ENCODE measurements at regions not wholly inside any gene's neighbourhood (a gene's known extent, or its start where the extent isn't known, plus 50 kb on each side); places are given as distances from the start of the nearest gene placed in this dataset.

- H3K9me3 Mint-ChIP-seq: no peaks in the 10 kb centered on the region
- H3K27me3 ChIP-seq (ENCODE audit: insufficient read depth): no peaks in the 10 kb centered on the region
- no peaks in the 10 kb centered on the region for H3K9me2 ChIP-seq (ENCODE audit: insufficient read depth)
- no peak for TF ChIP-seq CREB1 (CRISPR knock-in tag; IDR thresholded peaks at IDR 0.05; ENCODE audit: low read depth)
- TF ChIP-seq JUNB (IDR thresholded peaks at IDR 0.05; ENCODE audit: unreplicated experiment): no peak
- no peak for TF ChIP-seq POLR2AphosphoS5 (IDR thresholded peaks at IDR 0.05; ENCODE audit: low read depth)
- no peak for TF ChIP-seq ZNF331 (CRISPR knock-in tag; IDR thresholded peaks at IDR 0.05; ENCODE audit: low read depth)
- no peak for TF ChIP-seq EZH2 (IDR thresholded peaks at IDR 0.05; ENCODE audit: low read depth, unreplicated experiment)
- TF ChIP-seq, protein P1, sequence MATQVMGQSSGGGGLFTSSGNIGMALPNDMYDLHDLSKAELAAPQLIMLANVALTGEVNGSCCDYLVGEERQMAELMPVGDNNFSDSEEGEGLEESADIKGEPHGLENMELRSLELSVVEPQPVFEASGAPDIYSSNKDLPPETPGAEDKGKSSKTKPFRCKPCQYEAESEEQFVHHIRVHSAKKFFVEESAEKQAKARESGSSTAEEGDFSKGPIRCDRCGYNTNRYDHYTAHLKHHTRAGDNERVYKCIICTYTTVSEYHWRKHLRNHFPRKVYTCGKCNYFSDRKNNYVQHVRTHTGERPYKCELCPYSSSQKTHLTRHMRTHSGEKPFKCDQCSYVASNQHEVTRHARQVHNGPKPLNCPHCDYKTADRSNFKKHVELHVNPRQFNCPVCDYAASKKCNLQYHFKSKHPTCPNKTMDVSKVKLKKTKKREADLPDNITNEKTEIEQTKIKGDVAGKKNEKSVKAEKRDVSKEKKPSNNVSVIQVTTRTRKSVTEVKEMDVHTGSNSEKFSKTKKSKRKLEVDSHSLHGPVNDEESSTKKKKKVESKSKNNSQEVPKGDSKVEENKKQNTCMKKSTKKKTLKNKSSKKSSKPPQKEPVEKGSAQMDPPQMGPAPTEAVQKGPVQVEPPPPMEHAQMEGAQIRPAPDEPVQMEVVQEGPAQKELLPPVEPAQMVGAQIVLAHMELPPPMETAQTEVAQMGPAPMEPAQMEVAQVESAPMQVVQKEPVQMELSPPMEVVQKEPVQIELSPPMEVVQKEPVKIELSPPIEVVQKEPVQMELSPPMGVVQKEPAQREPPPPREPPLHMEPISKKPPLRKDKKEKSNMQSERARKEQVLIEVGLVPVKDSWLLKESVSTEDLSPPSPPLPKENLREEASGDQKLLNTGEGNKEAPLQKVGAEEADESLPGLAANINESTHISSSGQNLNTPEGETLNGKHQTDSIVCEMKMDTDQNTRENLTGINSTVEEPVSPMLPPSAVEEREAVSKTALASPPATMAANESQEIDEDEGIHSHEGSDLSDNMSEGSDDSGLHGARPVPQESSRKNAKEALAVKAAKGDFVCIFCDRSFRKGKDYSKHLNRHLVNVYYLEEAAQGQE (IDR thresholded peaks at IDR 0.05; ENCODE audit: unreplicated experiment): no peak
- TF ChIP-seq, protein P2, sequence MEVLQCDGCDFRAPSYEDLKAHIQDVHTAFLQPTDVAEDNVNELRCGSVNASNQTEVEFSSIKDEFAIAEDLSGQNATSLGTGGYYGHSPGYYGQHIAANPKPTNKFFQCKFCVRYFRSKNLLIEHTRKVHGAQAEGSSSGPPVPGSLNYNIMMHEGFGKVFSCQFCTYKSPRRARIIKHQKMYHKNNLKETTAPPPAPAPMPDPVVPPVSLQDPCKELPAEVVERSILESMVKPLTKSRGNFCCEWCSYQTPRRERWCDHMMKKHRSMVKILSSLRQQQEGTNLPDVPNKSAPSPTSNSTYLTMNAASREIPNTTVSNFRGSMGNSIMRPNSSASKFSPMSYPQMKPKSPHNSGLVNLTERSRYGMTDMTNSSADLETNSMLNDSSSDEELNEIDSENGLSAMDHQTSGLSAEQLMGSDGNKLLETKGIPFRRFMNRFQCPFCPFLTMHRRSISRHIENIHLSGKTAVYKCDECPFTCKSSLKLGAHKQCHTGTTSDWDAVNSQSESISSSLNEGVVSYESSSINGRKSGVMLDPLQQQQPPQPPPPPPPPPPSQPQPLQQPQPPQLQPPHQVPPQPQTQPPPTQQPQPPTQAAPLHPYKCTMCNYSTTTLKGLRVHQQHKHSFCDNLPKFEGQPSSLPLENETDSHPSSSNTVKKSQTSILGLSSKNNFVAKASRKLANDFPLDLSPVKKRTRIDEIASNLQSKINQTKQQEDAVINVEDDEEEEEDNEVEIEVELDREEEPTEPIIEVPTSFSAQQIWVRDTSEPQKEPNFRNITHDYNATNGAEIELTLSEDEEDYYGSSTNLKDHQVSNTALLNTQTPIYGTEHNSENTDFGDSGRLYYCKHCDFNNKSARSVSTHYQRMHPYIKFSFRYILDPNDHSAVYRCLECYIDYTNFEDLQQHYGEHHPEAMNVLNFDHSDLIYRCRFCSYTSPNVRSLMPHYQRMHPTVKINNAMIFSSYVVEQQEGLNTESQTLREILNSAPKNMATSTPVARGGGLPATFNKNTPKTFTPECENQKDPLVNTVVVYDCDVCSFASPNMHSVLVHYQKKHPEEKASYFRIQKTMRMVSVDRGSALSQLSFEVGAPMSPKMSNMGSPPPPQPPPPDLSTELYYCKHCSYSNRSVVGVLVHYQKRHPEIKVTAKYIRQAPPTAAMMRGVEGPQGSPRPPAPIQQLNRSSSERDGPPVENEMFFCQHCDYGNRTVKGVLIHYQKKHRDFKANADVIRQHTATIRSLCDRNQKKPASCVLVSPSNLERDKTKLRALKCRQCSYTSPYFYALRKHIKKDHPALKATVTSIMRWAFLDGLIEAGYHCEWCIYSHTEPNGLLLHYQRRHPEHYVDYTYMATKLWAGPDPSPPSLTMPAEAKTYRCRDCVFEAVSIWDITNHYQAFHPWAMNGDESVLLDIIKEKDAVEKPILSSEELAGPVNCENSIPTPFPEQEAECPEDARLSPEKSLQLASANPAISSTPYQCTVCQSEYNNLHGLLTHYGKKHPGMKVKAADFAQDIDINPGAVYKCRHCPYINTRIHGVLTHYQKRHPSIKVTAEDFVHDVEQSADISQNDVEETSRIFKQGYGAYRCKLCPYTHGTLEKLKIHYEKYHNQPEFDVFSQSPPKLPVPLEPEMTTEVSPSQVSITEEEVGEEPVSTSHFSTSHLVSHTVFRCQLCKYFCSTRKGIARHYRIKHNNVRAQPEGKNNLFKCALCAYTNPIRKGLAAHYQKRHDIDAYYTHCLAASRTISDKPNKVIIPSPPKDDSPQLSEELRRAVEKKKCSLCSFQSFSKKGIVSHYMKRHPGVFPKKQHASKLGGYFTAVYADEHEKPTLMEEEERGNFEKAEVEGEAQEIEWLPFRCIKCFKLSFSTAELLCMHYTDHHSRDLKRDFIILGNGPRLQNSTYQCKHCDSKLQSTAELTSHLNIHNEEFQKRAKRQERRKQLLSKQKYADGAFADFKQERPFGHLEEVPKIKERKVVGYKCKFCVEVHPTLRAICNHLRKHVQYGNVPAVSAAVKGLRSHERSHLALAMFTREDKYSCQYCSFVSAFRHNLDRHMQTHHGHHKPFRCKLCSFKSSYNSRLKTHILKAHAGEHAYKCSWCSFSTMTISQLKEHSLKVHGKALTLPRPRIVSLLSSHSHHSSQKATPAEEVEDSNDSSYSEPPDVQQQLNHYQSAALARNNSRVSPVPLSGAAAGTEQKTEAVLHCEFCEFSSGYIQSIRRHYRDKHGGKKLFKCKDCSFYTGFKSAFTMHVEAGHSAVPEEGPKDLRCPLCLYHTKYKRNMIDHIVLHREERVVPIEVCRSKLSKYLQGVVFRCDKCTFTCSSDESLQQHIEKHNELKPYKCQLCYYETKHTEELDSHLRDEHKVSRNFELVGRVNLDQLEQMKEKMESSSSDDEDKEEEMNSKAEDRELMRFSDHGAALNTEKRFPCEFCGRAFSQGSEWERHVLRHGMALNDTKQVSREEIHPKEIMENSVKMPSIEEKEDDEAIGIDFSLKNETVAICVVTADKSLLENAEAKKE (CRISPR knock-in tag; IDR thresholded peaks at IDR 0.05): no peak
- TF ChIP-seq NANOG (IDR thresholded peaks at IDR 0.05; ENCODE audit: borderline replicate concordance): no peak
- TF ChIP-seq ZNF114 (CRISPR knock-in tag; IDR thresholded peaks at IDR 0.05): no peak
- TF ChIP-seq, protein P3, sequence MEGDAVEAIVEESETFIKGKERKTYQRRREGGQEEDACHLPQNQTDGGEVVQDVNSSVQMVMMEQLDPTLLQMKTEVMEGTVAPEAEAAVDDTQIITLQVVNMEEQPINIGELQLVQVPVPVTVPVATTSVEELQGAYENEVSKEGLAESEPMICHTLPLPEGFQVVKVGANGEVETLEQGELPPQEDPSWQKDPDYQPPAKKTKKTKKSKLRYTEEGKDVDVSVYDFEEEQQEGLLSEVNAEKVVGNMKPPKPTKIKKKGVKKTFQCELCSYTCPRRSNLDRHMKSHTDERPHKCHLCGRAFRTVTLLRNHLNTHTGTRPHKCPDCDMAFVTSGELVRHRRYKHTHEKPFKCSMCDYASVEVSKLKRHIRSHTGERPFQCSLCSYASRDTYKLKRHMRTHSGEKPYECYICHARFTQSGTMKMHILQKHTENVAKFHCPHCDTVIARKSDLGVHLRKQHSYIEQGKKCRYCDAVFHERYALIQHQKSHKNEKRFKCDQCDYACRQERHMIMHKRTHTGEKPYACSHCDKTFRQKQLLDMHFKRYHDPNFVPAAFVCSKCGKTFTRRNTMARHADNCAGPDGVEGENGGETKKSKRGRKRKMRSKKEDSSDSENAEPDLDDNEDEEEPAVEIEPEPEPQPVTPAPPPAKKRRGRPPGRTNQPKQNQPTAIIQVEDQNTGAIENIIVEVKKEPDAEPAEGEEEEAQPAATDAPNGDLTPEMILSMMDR (conservative IDR thresholded peaks at IDR 0.05; ENCODE audit: low read depth in 2 of 2): no peak
- no peak for TF ChIP-seq STAT1 (IDR thresholded peaks at IDR 0.05; ENCODE audit: unreplicated experiment)
- TF ChIP-seq EZH2phosphoT487 (IDR thresholded peaks at IDR 0.05; ENCODE audit: unreplicated experiment): no peak
- TF ChIP-seq ETS1 (IDR thresholded peaks at IDR 0.05): no peak
- H3K4me3 ChIP-seq: no peak overlapping the region
- no peak overlapping the region for H2AFZ ChIP-seq
- DNase-seq (ENCODE audit: low spot score) (no peak), ATAC-seq (no peak)
- no peaks in the 10 kb centered on the region for H3K36me3 Mint-ChIP-seq (ENCODE audit: low read depth)
- H3K79me2 ChIP-seq (replicated peaks; ENCODE audit: insufficient read depth): no peaks in the 10 kb centered on the region
- no peaks in the 10 kb centered on the region for H3K36me3 ChIP-seq (ENCODE audit: insufficient read depth)
- no peak overlapping the region for H3K4me2 ChIP-seq
- no peaks in the 10 kb centered on the region for H3F3A ChIP-seq (replicated peaks; ENCODE audit: low read depth)
- no peak overlapping the region for H3K4me3 Mint-ChIP-seq
- H4K20me1 ChIP-seq (replicated peaks; ENCODE audit: insufficient read depth): no peaks in the 10 kb centered on the region
- H3K4me1 ChIP-seq (ENCODE audit: insufficient read depth): no peaks in the 10 kb centered on the region
- H3K27ac Mint-ChIP-seq: no peak overlapping the region
- no peak overlapping the region for H3K27ac ChIP-seq (ENCODE audit: low read depth)
- H3K27me3 Mint-ChIP-seq (ENCODE audit: insufficient read depth, low read depth, poor library complexity): peaks cover 2% of the 10 kb centered on the region
- 0 out of 3 replicates have a peak, but pooled peaks cover 2% of the 10 kb centered on the region for H3K4me1 Mint-ChIP-seq
These were observed 147.3 kb upstream of the SLC14A2 start for GRCh38 chr18:45467945-45468344.
